Stomach (tissue), 4 donors: ENCODE measurements at regions not wholly inside any gene's neighbourhood (a gene's known extent, or its start where the extent isn't known, plus 50 kb on each side); places are given as distances from the start of the nearest gene placed in this dataset.

Source experiments
- CTCF ChIP-seq, 7 experiments: fragments of 450-650 bp in 4 of 7; fragments of 200-600 bp in 3 of 7; sonication (generic) in 3 of 7; IDR thresholded peaks; one replicate each; pipeline ENCODE4 v1.5.1; 2016 to 2019; ENCODE audit warnings: antibody characterized with exemption in 7 of 7, control low read depth in 2 of 7, mild to moderate bottlenecking in 1 of 7
- EP300 ChIP-seq: sonication (generic); formaldehyde crosslinking; IDR thresholded peaks from one replicate; pipeline ENCODE4 v1.6.1; 2017; ENCODE audit warnings: antibody characterized with exemption
- POLR2A ChIP-seq, 4 donors: fragments of 450-650 bp; IDR thresholded peaks; one replicate each; pipeline ENCODE4 v1.6.1; 2016; ENCODE audit warnings: antibody characterized with exemption in 4 of 4, control low read depth in 2 of 4, mild to moderate bottlenecking in 1 of 4, moderate library complexity in 1 of 4
- POLR2AphosphoS5 ChIP-seq, 3 donors: sonication (generic); formaldehyde crosslinking; IDR thresholded peaks; one replicate each; pipeline ENCODE4 v1.6.1; 2016; ENCODE audit warnings: antibody characterized with exemption in 3 of 3

- TF ChIP-seq POLR2AphosphoS5 (IDR thresholded peaks at IDR 0.05): no peak
- TF ChIP-seq CTCF (IDR thresholded peaks at IDR 0.05): no peak
- TF ChIP-seq POLR2A (IDR thresholded peaks at IDR 0.05): no peak
- TF ChIP-seq EP300: no peak
Observed at GRCh38 chr22:25282671-25283561, 63.5 kb downstream of the CRYBB2 start.
